Lung microvascular endothelial cell (primary cell): ENCODE measurements at regions not wholly inside any gene's neighbourhood (a gene's known extent, or its start where the extent isn't known, plus 50 kb on each side); places are given as distances from the start of the nearest gene placed in this dataset.

Experiments
- DNase-seq, 2 donors: peaks; one replicate each; pipeline versions ENCODE4 v3.0.0 to v3.0.0-alpha.2; 2010; ENCODE audit warnings: low read depth in 2 of 2

DNA sequence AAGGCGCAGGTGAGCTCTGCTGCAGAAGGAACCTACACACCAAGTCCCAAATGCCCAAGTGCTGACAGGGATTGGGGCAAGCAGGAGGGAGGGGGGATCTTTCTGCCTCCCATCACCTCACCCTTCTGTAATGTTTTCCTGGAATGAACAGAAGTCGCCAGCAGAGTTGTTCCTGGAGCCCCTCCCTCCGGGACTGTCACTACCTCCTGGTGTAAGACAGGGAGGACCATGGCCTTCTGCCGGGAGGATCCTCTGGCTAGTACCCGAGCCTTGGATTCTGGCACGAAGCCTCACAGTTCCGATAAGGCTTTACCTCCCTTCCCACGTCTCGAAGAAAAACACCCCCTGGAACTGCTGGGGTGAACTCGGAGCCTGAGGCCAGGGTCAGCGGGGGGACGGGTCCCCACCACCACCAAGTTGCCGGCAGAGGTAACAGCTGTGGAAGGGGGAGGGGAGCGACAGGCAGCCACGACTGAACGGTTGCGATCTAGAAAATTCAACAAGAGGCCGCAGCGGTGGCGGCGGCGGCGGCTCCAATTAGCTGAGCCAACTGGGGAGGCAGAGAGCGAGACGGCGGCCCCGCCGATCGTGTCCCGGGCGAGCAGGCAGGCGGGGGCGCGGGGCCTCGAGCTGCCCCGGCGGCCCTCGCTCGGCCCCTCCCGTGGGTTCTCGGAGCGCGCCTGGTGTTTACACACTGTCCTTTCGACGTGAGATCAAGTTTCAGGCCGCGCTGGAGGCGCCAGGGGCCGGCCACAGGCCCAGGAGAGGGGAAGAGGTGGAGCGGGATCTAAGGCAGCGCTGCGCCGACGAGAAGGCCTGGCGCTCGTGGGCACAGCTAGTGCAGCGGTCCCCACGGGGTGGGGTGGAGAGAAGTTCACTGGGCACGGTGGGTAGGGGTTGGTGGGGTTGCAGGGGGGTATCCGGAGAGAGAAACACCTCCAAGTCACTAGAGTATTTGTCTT, 53.7 kb upstream of the BCOR start:
- no peak for DNase-seq

- no peak for DNase-seq
Observed at GRCh38 chrX:40150503-40150902, 52.7 kb upstream of the BCOR start.

DNA sequence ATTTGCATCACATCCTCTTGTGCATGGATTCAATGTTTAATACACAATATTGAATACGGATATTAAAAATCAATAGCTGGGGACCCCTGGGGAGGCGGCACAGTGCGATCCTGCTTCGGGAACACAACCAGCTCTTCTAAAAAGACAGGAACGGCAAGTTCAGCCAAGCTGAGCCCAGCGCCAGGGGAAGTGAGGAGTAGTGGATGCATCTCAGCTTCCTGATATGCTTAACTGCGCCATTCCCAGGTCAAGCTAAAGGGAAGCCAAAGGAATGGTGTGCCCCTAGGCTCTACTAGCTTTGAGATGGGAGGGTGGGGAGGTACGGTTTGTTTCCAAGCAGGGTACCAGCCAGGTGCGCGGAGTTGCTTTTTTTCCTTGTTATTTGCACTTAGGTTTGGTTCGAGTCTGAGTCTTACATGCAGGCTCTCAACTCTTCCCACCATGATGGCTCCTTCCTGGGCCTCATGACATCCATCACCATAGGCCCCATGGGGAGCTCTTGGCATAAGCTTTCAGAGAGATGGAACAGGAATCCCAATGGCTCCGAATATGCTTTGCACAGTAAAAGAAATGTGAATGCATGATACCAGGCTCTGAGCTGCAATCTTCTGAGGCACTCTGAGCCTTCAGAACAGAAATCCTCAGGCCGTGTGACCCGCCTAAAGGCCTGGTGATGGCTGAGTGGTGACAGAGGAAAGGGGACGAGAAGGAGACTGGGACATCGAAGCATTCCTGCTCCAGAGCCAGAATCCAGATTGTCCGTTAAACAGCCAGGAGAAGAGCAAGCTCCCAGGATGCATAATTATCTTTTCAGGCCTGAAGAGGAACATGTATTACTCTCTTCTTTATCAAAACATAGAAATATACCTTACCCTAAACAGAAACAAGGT, 51.8 kb upstream of the BCOR start:
- no peak for DNase-seq

GRCh38 chrX:40148385-40149285, 50.9 kb upstream of the BCOR start:
- peak; percentile 63 to 74 for DNase-seq

GRCh38 chrX:40147971-40148370, 50.2 kb upstream of the BCOR start:
- no peak for DNase-seq
